GM18511 (cell line): ENCODE measurements at regions not wholly inside any gene's neighbourhood (a gene's known extent, or its start where the extent isn't known, plus 50 kb on each side); places are given as distances from the start of the nearest gene placed in this dataset.

Experiments used
- ATAC-seq: cut with Tn5 transposase; IDR thresholded peaks from one replicate; pipeline ENCODE4 v1.9.1; 2021; ENCODE audit warnings: mild to moderate bottlenecking, moderate library complexity; ENCODE audit not compliant: unreplicated experiment

- no peak for ATAC-seq
Observed at GRCh38 chr16:17617021-17617552, 146.3 kb upstream of the XYLT1 start.

- ATAC-seq: no peak
Observed at GRCh38 chr16:17612336-17612735, 141.6 kb upstream of the XYLT1 start.

- ATAC-seq: no peak
Observed at GRCh38 chr16:17607609-17608008, 136.8 kb upstream of the XYLT1 start.

- ATAC-seq: no peak
Observed at GRCh38 chr16:17607075-17607509, 136.3 kb upstream of the XYLT1 start.

- ATAC-seq: no peak
Observed at GRCh38 chr16:17606460-17606859, 135.7 kb upstream of the XYLT1 start.

GRCh38 chr16:17605784-17606183 is 135.0 kb upstream of the XYLT1 start:
- no peak for ATAC-seq

GRCh38 chr16:17603626-17604025 is 132.9 kb upstream of the XYLT1 start:
- ATAC-seq: no peak

GRCh38 chr16:17602678-17603077 is 131.9 kb upstream of the XYLT1 start:
- no peak for ATAC-seq

GRCh38 chr16:17598968-17599367 is 128.2 kb upstream of the XYLT1 start:
- ATAC-seq: no peak

- no peak for ATAC-seq
Observed at GRCh38 chr16:17591655-17592405, 121.1 kb upstream of the XYLT1 start.

- ATAC-seq: no peak
Observed at GRCh38 chr16:17590711-17591654, 120.2 kb upstream of the XYLT1 start.

GRCh38 chr16:17589898-17590297 is 119.1 kb upstream of the XYLT1 start:
- ATAC-seq: no peak

GRCh38 chr16:17585449-17586074 is 114.8 kb upstream of the XYLT1 start:
- no peak for ATAC-seq

- no peak for ATAC-seq
Observed at GRCh38 chr16:17578981-17579874, 108.5 kb upstream of the XYLT1 start.

GRCh38 chr16:17574256-17574655 is 103.5 kb upstream of the XYLT1 start:
- ATAC-seq: no peak

GRCh38 chr16:17572145-17572544 is 101.4 kb upstream of the XYLT1 start:
- ATAC-seq: no peak

GRCh38 chr16:17571499-17572093 is 100.8 kb upstream of the XYLT1 start:
- no peak for ATAC-seq

GRCh38 chr16:17568239-17568638 is 97.5 kb upstream of the XYLT1 start:
- ATAC-seq: no peak

- no peak for ATAC-seq
Observed at GRCh38 chr16:17567455-17567854, 96.7 kb upstream of the XYLT1 start.
